SU-DHL-6 (cell line): ENCODE measurements at regions not wholly inside any gene's neighbourhood (a gene's known extent, or its start where the extent isn't known, plus 50 kb on each side); places are given as distances from the start of the nearest gene placed in this dataset.

Source experiments
- H2AFZ ChIP-seq: fragments of 200-600 bp; sonication (generic); 2 replicates; pipeline ENCODE4 v1.6.1; 2014; ENCODE audit warnings: low read depth, mild to moderate bottlenecking, moderate library complexity, mixed read lengths, antibody characterized with exemption, low read length; ENCODE audit not compliant: severe bottlenecking
- H3F3A ChIP-seq: fragments of 200-600 bp; shearing (Covaris generic); 2 replicates; pipeline ENCODE4 v1.6.0; 2016; ENCODE audit warnings: antibody characterized with exemption, mild to moderate bottlenecking; ENCODE audit not compliant: insufficient read depth
- H3K27ac ChIP-seq: fragments of 200-600 bp; sonication (generic); 2 replicates; pipeline ENCODE4 v1.5.1; 2016; ENCODE audit warnings: low read depth, mild to moderate bottlenecking, low read length, moderate library complexity, mixed read lengths
- H3K27me3 ChIP-seq: fragments of 200-600 bp; sonication (generic), shearing (Covaris generic); 2 replicates; pipeline ENCODE4 v1.6.0; 2014; ENCODE audit warnings: mild to moderate bottlenecking, low read length
- H3K36me3 ChIP-seq: fragments of 200-600 bp; sonication (generic); 2 replicates; pipeline ENCODE4 v1.6.1; 2014; ENCODE audit warnings: mild to moderate bottlenecking, low read length, mixed read lengths
- H3K4me2 ChIP-seq: fragments of 300-600, 200-600 bp; shearing (Covaris generic), sonication (generic); 2 replicates; pipeline ENCODE4 v1.6.0; 2014; ENCODE audit warnings: low read length, low read depth, mild to moderate bottlenecking; ENCODE audit not compliant: poor library complexity, severe bottlenecking
- H3K4me3 ChIP-seq: fragments of 200-600 bp; sonication (generic); 2 replicates; pipeline ENCODE4 v1.5.1; 2014; ENCODE audit warnings: antibody characterized with exemption, low read length, mild to moderate bottlenecking, mixed read lengths; ENCODE audit not compliant: insufficient read depth, poor library complexity, severe bottlenecking
- H3K79me2 ChIP-seq: fragments of 200-600 bp; sonication (generic); 2 replicates; pipeline ENCODE4 v1.6.1; 2014; ENCODE audit warnings: mild to moderate bottlenecking, low read length, moderate library complexity; ENCODE audit not compliant: insufficient read depth
- H3K9ac ChIP-seq: fragments of 200-600 bp; sonication (generic); 2 replicates; pipeline ENCODE4 v1.7.0; 2014; ENCODE audit warnings: mild to moderate bottlenecking, low read length
- H3K9me2 ChIP-seq: fragments of 200-600 bp; sonication (generic); replicated peaks from 2 replicates; pipeline ENCODE4 v1.6.1; 2014; ENCODE audit warnings: low read length; ENCODE audit not compliant: insufficient read depth
- H3K9me3 ChIP-seq: fragments of 200-600 bp; sonication (generic); 2 replicates; pipeline ENCODE4 v1.6.1; 2014; ENCODE audit warnings: low read length, mixed read lengths; ENCODE audit not compliant: insufficient read depth
- H4K20me1 ChIP-seq: fragments of 200-600 bp; sonication (generic); 2 replicates; pipeline ENCODE4 v1.6.1; 2014; ENCODE audit warnings: low read depth, mild to moderate bottlenecking, antibody characterized with exemption, low read length, moderate library complexity, mixed read lengths
- EZH2phosphoT487 ChIP-seq: fragments of 200-600 bp; sonication (generic), shearing (Covaris generic); conservative IDR thresholded peaks from 2 replicates; pipeline ENCODE4 v1.6.1; 2018; ENCODE audit warnings: mild to moderate bottlenecking, antibody characterized with exemption, low read length, moderate library complexity, mixed read lengths
- TF ChIP-seq, protein P1 (sequence below): fragments of 200-600 bp; sonication (generic); IDR thresholded peaks from one replicate; pipeline ENCODE4 v1.5.1; 2017; ENCODE audit warnings: antibody characterized with exemption, mild to moderate bottlenecking, low read length, moderate library complexity; ENCODE audit not compliant: insufficient read depth, poor library complexity, severe bottlenecking

DNA sequence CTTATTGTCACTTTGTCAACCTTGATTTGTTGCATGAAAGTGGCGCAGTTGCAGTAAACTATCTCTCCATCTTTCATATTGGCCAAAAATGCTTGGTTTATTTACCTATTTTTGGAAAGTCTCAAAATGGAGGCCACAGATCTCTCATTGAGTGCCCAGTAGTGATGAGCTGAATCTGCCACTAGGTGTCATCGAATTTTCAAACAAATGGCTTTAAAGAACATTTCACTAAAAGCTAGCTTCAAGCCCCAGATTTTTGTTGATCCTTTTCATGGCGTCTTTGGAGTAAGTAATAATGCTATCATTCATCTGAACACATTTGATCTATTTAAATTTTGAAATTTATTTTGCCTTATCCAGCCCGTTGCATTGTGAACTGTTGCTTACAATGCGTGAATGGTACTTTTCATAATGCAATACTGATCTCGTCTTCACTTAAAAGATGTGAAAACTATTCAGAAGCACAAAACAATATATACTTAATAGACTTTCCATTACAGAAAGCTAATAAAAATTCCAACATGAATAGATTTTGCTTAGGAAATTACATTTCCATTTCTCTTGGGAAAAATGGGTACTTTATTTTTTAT lies 236.2 kb downstream of the DNAJB9 start:
- Histone ChIP-seq H3K4me3 (no peak overlapping the region), H3K9me3 (no peaks in the 10 kb centered on the region), H3K27me3 (no peaks in the 10 kb centered on the region), H3K9ac (no peak overlapping the region), H3K9me2 (no peaks in the 10 kb centered on the region), H4K20me1 (no peaks in the 10 kb centered on the region), H3K27ac (no peak overlapping the region), H2AFZ (no peak overlapping the region), H3K4me2 (no peak overlapping the region), H3F3A (no peaks in the 10 kb centered on the region), H3K79me2 (no peaks in the 10 kb centered on the region), H3K36me3 (no peaks in the 10 kb centered on the region)
- TF ChIP-seq, protein P1, sequence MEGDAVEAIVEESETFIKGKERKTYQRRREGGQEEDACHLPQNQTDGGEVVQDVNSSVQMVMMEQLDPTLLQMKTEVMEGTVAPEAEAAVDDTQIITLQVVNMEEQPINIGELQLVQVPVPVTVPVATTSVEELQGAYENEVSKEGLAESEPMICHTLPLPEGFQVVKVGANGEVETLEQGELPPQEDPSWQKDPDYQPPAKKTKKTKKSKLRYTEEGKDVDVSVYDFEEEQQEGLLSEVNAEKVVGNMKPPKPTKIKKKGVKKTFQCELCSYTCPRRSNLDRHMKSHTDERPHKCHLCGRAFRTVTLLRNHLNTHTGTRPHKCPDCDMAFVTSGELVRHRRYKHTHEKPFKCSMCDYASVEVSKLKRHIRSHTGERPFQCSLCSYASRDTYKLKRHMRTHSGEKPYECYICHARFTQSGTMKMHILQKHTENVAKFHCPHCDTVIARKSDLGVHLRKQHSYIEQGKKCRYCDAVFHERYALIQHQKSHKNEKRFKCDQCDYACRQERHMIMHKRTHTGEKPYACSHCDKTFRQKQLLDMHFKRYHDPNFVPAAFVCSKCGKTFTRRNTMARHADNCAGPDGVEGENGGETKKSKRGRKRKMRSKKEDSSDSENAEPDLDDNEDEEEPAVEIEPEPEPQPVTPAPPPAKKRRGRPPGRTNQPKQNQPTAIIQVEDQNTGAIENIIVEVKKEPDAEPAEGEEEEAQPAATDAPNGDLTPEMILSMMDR = peak; percentile 41
- no peak for TF ChIP-seq EZH2phosphoT487

DNA sequence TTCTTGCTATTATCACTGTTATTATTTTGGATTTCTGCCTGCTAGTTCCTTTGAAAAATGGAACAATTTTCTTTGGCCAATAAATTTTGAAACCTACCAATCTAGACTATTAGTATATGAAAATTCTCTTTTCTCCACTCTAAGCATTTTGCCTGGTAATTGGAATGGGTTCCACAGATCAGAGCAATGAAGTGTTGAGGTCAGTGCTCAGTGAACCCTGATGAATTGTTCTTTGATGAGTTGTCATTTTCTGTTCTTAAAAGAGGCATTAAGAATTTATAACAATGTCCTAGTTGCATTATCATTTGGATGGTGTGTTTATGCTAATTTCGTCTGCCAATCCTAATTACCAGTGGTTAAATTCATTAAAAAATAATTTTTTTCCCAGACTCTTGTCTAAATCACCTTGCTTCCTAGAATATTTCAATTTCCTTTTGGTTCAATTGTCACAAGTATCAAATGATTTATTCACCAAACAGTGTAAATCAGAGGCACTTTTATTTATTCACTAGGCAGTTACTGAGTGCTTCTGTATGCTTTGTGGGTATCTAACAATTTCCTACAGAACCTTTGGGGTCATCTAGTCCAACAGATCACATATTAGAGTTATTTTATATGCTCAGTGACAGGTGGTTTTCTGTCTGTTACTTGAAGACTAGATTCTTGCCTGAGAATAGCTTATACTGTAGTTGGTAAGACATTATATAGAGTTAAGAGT lies 239.0 kb downstream of the DNAJB9 start:
- Histone ChIP-seq H3K4me2 (no peak overlapping the region), H3K9ac (no peak overlapping the region), H3K27me3 (no peaks in the 10 kb centered on the region), H3K27ac (no peak overlapping the region), H3K4me3 (no peak overlapping the region), H4K20me1 (no peaks in the 10 kb centered on the region), H3K36me3 (no peaks in the 10 kb centered on the region), H3K9me3 (no peaks in the 10 kb centered on the region), H3F3A (no peaks in the 10 kb centered on the region), H2AFZ (no peak overlapping the region), H3K9me2 (no peaks in the 10 kb centered on the region), H3K79me2 (no peaks in the 10 kb centered on the region)
- no peak for TF ChIP-seq EZH2phosphoT487
- TF ChIP-seq, protein P1 = no peak

DNA sequence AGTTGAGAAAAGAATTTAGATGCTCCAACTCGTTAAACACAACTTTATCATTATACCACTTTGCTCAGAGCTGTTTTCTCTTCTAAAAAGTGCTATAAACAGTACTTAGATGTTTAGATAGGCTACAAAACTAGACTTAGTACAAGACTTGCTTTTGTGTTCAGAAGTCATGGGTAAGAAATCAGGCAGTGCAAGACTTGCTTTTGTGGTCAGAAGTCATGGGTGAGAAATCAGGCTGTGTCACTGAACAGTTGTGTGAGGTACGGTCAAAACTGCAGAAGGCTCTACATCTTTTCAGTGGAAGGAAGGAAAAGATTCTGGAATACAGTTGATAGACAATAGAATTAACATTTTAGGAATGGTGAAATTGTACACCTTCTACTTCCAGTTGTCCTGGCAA lies 239.7 kb downstream of the DNAJB9 start:
- Histone ChIP-seq H3K9ac (no peak overlapping the region), H3F3A (no peaks in the 10 kb centered on the region), H3K27ac (no peak overlapping the region), H2AFZ (no peak overlapping the region), H3K79me2 (no peaks in the 10 kb centered on the region), H4K20me1 (no peaks in the 10 kb centered on the region), H3K9me2 (no peaks in the 10 kb centered on the region), H3K4me2 (no peak overlapping the region), H3K4me3 (no peak overlapping the region), H3K36me3 (no peaks in the 10 kb centered on the region), H3K27me3 (no peaks in the 10 kb centered on the region), H3K9me3 (no peaks in the 10 kb centered on the region)
- no peak for TF ChIP-seq EZH2phosphoT487
- TF ChIP-seq, protein P1 = no peak
